Fibroblast of lung (primary cell): ENCODE measurements at regions not wholly inside any gene's neighbourhood (a gene's known extent, or its start where the extent isn't known, plus 50 kb on each side); places are given as distances from the start of the nearest gene placed in this dataset.

Experiments
- EZH2 ChIP-seq: IDR thresholded peaks from 2 replicates; pipeline ENCODE4 v1.5.1; 2012; ENCODE audit warnings: low read length, control low read depth, mild to moderate bottlenecking; ENCODE audit errors: missing control alignments
- TF ChIP-seq, protein P1 (sequence below), 2 donors: IDR thresholded peaks in 1 of 2; conservative IDR thresholded peaks in 1 of 2; 1 replicate in 1 of 2; 2 replicates in 1 of 2; pipeline ENCODE4 v1.5.1; 2011 to 2012; ENCODE audit warnings: low read length in 2 of 2, control low read depth in 1 of 2, inconsistent platforms in 1 of 2, low read depth in 1 of 2, mild to moderate bottlenecking in 1 of 2

DNA sequence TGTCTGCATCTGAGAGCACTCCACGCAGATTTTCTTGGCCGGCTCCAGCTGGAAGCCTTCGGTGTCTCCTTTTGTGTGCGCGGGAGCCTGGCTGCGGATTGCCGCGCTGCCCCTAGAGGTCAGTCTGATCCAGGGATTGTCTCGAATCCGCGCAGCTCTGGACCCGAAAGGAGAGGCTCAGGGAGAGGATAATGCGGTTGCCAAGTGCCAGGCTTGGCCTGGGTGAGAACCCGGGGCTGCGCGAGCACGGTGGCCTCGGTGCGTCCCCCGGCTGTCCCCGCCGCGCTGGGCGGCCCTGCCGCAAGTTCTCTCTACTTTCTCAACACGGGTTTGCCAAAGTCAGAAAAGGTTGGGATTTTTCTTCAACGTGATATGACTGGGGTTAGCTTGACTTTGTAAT, 140.9 kb downstream of the ADCYAP1R1 start:
- TF ChIP-seq, protein P1, sequence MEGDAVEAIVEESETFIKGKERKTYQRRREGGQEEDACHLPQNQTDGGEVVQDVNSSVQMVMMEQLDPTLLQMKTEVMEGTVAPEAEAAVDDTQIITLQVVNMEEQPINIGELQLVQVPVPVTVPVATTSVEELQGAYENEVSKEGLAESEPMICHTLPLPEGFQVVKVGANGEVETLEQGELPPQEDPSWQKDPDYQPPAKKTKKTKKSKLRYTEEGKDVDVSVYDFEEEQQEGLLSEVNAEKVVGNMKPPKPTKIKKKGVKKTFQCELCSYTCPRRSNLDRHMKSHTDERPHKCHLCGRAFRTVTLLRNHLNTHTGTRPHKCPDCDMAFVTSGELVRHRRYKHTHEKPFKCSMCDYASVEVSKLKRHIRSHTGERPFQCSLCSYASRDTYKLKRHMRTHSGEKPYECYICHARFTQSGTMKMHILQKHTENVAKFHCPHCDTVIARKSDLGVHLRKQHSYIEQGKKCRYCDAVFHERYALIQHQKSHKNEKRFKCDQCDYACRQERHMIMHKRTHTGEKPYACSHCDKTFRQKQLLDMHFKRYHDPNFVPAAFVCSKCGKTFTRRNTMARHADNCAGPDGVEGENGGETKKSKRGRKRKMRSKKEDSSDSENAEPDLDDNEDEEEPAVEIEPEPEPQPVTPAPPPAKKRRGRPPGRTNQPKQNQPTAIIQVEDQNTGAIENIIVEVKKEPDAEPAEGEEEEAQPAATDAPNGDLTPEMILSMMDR (conservative IDR thresholded peaks at IDR 0.05 in 1 of 2, IDR thresholded peaks at IDR 0.05 in 1 of 2; ENCODE audit: low read depth in 1 of 2, low read length in 2 of 2): peak; percentile 77 to 81
- TF ChIP-seq EZH2: no peak
